ACC112 (cell line): ENCODE measurements at regions not wholly inside any gene's neighbourhood (a gene's known extent, or its start where the extent isn't known, plus 50 kb on each side); places are given as distances from the start of the nearest gene placed in this dataset.
"Not testable (repeated sequence)": the region's sequence is repeated elsewhere in the genome, so short reads cannot be mapped to it uniquely, and the experiment has no call there.

ENCODE experiments used
- H2AFZ ChIP-seq: fragments of 200-600 bp; sonication (generic); one replicate; pipeline ENCODE4 v1.6.0; 2017; ENCODE audit warnings: antibody characterized with exemption, low read length; ENCODE audit not compliant: unreplicated experiment
- H3K27ac ChIP-seq: fragments of 200-600 bp; sonication (generic); 2 replicates; pipeline ENCODE4 v1.5.1; 2014; ENCODE audit warnings: low read depth, mild to moderate bottlenecking, antibody characterized with exemption, low read length, moderate library complexity
- H3K27me3 ChIP-seq: fragments of 200-600 bp; sonication (generic); 2 replicates; pipeline ENCODE4 v1.6.1; 2014; ENCODE audit warnings: mild to moderate bottlenecking, antibody characterized with exemption, low read length, moderate library complexity, mixed read lengths; ENCODE audit not compliant: insufficient read depth
- H3K36me3 ChIP-seq: fragments of 200-600 bp; sonication (generic); 2 replicates; pipeline ENCODE4 v1.6.1; 2016; ENCODE audit warnings: mild to moderate bottlenecking, antibody characterized with exemption, low read length, moderate library complexity, mixed read lengths; ENCODE audit not compliant: insufficient read depth
- H3K4me1 ChIP-seq: fragments of 200-600 bp; sonication (generic); one replicate; pipeline ENCODE4 v1.6.1; 2016; ENCODE audit warnings: low read length, mixed read lengths; ENCODE audit not compliant: insufficient read depth, unreplicated experiment, control insufficient read depth
- H3K4me3 ChIP-seq: fragments of 200-600 bp; sonication (generic); 2 replicates; pipeline ENCODE4 v1.5.1; 2014; ENCODE audit warnings: mild to moderate bottlenecking, low read depth, low read length
- H3K79me2 ChIP-seq: fragments of 200-600 bp; sonication (generic); one replicate; pipeline ENCODE4 v1.6.0; 2016; ENCODE audit warnings: low read length; ENCODE audit not compliant: control insufficient read depth, unreplicated experiment, insufficient read depth

DNA sequence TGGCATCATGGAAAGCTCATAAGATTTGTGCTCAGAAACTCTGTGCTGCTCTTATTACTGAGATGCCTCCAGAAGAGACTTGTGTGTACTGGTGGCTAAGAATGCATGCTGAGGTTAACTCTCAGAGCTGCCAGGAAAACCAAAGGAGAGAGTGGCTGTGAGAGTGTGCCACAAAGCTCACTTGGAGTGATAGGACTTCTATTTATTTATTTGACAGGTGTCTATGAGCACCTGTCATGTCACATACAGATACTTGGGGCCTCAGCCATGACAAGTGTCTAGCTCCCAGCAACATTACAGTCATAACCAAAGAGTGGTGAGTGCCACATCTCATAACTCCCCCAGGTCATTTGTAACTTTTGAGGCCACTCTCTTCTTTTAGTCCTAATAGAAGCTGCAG is 72.2 kb upstream of the ZNG1B start:
- H3K27me3 ChIP-seq, H3K36me3 ChIP-seq, H2AFZ ChIP-seq, H3K4me3 ChIP-seq, H3K79me2 ChIP-seq, H3K4me1 ChIP-seq, H3K27ac ChIP-seq: not testable (repeated sequence)

GRCh38 chr2:113361051-113361450 is 76.4 kb upstream of the ZNG1B start:
- no peaks in the 10 kb centered on the region for H3K27me3 ChIP-seq
- H3K79me2 ChIP-seq = no peaks in the 10 kb centered on the region
- H3K4me1 ChIP-seq = peaks cover 8% of the 10 kb centered on the region
- H3K27ac ChIP-seq = no peak overlapping the region
- H3K36me3 ChIP-seq = no peaks in the 10 kb centered on the region
- H3K4me3 ChIP-seq = no peak overlapping the region
- H2AFZ ChIP-seq = no peak overlapping the region

GRCh38 chr2:113357071-113357470 is 78.3 kb upstream of the PAX8 start:
- Histone ChIP-seq H3K27ac (no peak overlapping the region), H3K36me3 (no peaks in the 10 kb centered on the region), H3K79me2 (no peaks in the 10 kb centered on the region), H3K4me1 (peaks cover 8% of the 10 kb centered on the region), H3K27me3 (0 out of 2 replicates have a peak, but pooled peaks cover 3% of the 10 kb centered on the region), H3K4me3 (no peak overlapping the region), H2AFZ (no peak overlapping the region)

DNA sequence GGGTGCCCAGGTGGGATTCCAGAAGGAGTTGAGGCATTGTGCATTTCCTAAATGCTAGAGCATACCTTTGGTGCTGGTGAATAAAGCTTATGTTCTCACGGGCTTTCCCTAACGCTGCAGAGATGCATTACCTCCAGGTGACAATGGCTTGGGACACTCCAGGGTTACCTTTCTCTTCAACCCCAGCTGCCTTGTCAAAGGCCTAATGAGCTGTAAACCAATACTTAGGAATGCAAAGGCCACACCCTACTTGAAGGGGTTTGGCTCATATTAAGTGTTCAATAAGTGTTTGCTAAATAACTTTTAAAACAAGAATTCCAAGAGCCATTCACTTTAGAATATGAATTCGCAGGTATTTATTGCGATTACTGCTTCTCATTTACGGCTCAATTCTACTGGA is 77.6 kb upstream of the PAX8 start:
- H3K79me2 ChIP-seq, H3K36me3 ChIP-seq, H3K4me3 ChIP-seq, H3K27ac ChIP-seq, H2AFZ ChIP-seq, H3K27me3 ChIP-seq, H3K4me1 ChIP-seq: not testable (repeated sequence)

DNA sequence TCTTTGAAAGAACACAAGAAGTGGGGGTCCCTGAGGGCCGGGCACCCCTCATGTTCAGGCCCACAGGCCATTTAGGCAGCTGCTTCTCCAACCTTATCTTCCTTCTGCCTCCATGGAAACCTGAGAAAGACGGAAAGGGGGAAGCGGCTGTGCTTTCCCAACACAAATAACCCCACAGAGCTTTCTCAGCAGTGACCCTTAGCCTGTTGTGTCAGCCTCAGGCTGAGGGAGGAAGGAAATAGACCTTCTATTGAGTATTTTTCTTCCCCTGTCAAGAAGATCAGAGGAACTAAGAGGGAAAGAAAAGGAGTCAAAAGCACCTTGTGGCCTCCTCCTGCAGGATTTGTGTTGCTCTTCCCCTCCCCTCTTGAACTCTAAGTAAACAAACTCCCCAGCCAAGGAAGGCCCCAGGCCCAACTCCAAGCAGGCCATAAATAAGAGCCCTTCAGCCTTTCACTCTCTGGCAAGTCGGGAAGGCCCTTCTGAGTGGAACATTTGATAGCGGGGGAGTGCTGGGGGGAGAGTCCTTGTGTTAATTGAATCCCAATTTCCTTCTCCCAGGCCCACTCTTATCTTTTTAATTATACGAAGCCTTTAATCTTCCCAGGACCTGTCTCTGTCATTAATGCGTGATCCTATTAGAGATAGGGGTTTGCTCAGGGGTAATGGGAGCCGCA is 76.8 kb upstream of the PAX8 start:
- H3K79me2 ChIP-seq, H2AFZ ChIP-seq, H3K27ac ChIP-seq, H3K27me3 ChIP-seq, H3K4me3 ChIP-seq, H3K4me1 ChIP-seq, H3K36me3 ChIP-seq: not testable (repeated sequence)

- 0 out of 2 replicates have a peak, but pooled peaks cover 6% of the 10 kb centered on the region for H3K27me3 ChIP-seq
Observed at GRCh38 chr2:113351375-113352355, 72.9 kb upstream of the PAX8 start.

GRCh38 chr2:113343800-113344199 is 65.1 kb upstream of the PAX8 start:
- not testable (repeated sequence) for H3K79me2 ChIP-seq, H3K36me3 ChIP-seq, H3K4me3 ChIP-seq, H3K27ac ChIP-seq, H3K4me1 ChIP-seq, H3K27me3 ChIP-seq, H2AFZ ChIP-seq

More at GRCh38 chr2:113351375-113352355, 72.9 kb upstream of the PAX8 start:
- H3K4me1 ChIP-seq = no peaks in the 10 kb centered on the region
- no peak overlapping the region for H3K4me3 ChIP-seq
- H3K79me2 ChIP-seq = no peaks in the 10 kb centered on the region
- H2AFZ ChIP-seq = no peak overlapping the region
- no peak overlapping the region for H3K27ac ChIP-seq
- H3K36me3 ChIP-seq = no peaks in the 10 kb centered on the region

DNA sequence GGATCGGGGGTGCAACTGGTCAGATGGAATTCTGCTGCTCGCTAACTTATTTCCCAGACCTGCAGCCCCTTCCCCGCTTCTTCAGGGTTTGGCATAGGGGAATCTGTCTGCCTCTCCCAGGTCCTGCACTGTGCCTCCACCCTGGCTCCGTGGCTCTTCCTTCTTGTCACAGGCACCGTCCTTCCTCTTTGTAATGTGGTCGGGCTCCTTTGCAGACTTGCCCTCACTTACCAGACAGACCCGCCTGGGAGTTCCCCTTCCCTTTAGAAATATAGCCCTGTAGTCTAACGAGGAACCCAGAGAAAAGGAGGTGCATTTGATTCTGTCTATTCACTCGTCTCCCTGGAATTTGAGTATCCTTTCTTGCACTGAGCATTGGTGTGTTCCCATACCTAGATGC is 63.9 kb upstream of the PAX8 start:
- H3K4me1 ChIP-seq = peaks cover 5% of the 10 kb centered on the region
- H3K27ac ChIP-seq = no peak overlapping the region
- peaks cover 7% of the 10 kb centered on the region; the same call in 1 of the 2 replicates for H3K27me3 ChIP-seq
- H2AFZ ChIP-seq = no peak overlapping the region
- H3K36me3 ChIP-seq = no peaks in the 10 kb centered on the region
- no peak overlapping the region for H3K4me3 ChIP-seq
- H3K79me2 ChIP-seq = no peaks in the 10 kb centered on the region

- not testable (repeated sequence) for H3K27me3 ChIP-seq
Observed at GRCh38 chr2:113341870-113342253, 63.1 kb upstream of the PAX8 start.

GRCh38 chr2:113341191-113341869 is 62.6 kb upstream of the PAX8 start:
- no peaks in the 10 kb centered on the region for H3K36me3 ChIP-seq
- H3K27ac ChIP-seq = no peak overlapping the region
- no peaks in the 10 kb centered on the region for H3K79me2 ChIP-seq
- no peak overlapping the region for H2AFZ ChIP-seq
- H3K4me3 ChIP-seq = no peak overlapping the region
- H3K4me1 ChIP-seq = peaks cover 5% of the 10 kb centered on the region
- H3K27me3 ChIP-seq = peaks cover 7% of the 10 kb centered on the region; the same call in 1 of the 2 replicates

More at GRCh38 chr2:113341870-113342253, 63.1 kb upstream of the PAX8 start:
- H3K4me3 ChIP-seq, H3K36me3 ChIP-seq, H3K4me1 ChIP-seq, H2AFZ ChIP-seq, H3K27ac ChIP-seq, H3K79me2 ChIP-seq: not testable (repeated sequence)
